C4-2B (cell line): ENCODE measurements at regions not wholly inside any gene's neighbourhood (a gene's known extent, or its start where the extent isn't known, plus 50 kb on each side); places are given as distances from the start of the nearest gene placed in this dataset.

ENCODE experiments used
- H3K27ac ChIP-seq: fragments of 450-650 bp; 2 replicates; pipeline ENCODE4 v1.5.1; 2017
- CTCF ChIP-seq: fragments of 450-650 bp; conservative IDR thresholded peaks from 2 replicates; pipeline ENCODE4 v1.5.1; 2017; ENCODE audit warnings: mild to moderate bottlenecking
- ZFX ChIP-seq: fragments of 450-650 bp; IDR thresholded peaks from 2 replicates; pipeline ENCODE4 v1.6.1; 2017

GRCh38 chr1:72937905-72938304, 655.6 kb upstream of the NEGR1 start:
- H3K27ac ChIP-seq: no peak overlapping the region

GRCh38 chr1:72936942-72937341, 654.6 kb upstream of the NEGR1 start:
- TF ChIP-seq ZFX (no peak), CTCF (no peak)
- no peak overlapping the region for H3K27ac ChIP-seq

More at GRCh38 chr1:72937905-72938304, 655.6 kb upstream of the NEGR1 start:
- TF ChIP-seq CTCF (no peak), ZFX (no peak)

- TF ChIP-seq CTCF (no peak), ZFX (no peak)
- H3K27ac ChIP-seq: no peak overlapping the region
These were observed 653.9 kb upstream of the NEGR1 start for GRCh38 chr1:72936151-72936740.

- TF ChIP-seq ZFX (no peak), CTCF (no peak)
- no peak overlapping the region for H3K27ac ChIP-seq
These were observed 649.7 kb upstream of the NEGR1 start for GRCh38 chr1:72932025-72932424.

- no peak for TF ChIP-seq ZFX
- no peak for TF ChIP-seq CTCF
These were observed 648.2 kb upstream of the NEGR1 start for GRCh38 chr1:72930528-72930927.

GRCh38 chr1:72918940-72919339, 636.6 kb upstream of the NEGR1 start:
- no peak for TF ChIP-seq CTCF
- no peak for TF ChIP-seq ZFX
- no peak overlapping the region for H3K27ac ChIP-seq

More at GRCh38 chr1:72930528-72930927, 648.2 kb upstream of the NEGR1 start:
- H3K27ac ChIP-seq: no peak overlapping the region

DNA sequence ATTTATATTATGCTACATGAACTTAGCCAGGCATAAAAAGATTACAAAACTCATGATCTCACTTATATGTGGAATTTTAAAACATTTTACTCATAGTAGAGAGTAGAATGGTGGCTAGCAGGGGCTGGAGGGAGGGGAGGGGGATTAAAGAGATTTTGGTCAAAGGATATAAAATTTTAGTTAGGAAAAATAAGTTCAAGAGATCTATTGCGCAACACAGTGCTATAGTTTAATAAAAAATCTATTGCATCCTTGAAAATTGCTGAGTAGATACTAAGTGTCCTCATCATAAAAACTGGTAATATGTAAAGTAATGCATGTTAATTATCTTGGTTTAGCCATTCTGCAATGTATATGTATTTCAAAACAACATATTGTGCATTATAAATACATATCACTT, 635.6 kb upstream of the NEGR1 start:
- no peak overlapping the region for H3K27ac ChIP-seq
- no peak for TF ChIP-seq ZFX
- no peak for TF ChIP-seq CTCF
